GM12875 (cell line): ENCODE measurements at regions not wholly inside any gene's neighbourhood (a gene's known extent, or its start where the extent isn't known, plus 50 kb on each side); places are given as distances from the start of the nearest gene placed in this dataset.

Source experiments
- H3K4me3 ChIP-seq: one replicate; pipeline ENCODE4 v1.5.1; 2011; ENCODE audit warnings: low read depth, low read length, control low read depth
- TF ChIP-seq, protein P1 (sequence below): IDR thresholded peaks from 2 replicates; pipeline ENCODE4 v1.5.1; 2011; ENCODE audit warnings: low read depth, mild to moderate bottlenecking, control low read depth, inconsistent platforms, low read length, moderate library complexity, borderline replicate concordance; ENCODE audit not compliant: insufficient read depth

- no peak overlapping the region for H3K4me3 ChIP-seq
- TF ChIP-seq, protein P1, sequence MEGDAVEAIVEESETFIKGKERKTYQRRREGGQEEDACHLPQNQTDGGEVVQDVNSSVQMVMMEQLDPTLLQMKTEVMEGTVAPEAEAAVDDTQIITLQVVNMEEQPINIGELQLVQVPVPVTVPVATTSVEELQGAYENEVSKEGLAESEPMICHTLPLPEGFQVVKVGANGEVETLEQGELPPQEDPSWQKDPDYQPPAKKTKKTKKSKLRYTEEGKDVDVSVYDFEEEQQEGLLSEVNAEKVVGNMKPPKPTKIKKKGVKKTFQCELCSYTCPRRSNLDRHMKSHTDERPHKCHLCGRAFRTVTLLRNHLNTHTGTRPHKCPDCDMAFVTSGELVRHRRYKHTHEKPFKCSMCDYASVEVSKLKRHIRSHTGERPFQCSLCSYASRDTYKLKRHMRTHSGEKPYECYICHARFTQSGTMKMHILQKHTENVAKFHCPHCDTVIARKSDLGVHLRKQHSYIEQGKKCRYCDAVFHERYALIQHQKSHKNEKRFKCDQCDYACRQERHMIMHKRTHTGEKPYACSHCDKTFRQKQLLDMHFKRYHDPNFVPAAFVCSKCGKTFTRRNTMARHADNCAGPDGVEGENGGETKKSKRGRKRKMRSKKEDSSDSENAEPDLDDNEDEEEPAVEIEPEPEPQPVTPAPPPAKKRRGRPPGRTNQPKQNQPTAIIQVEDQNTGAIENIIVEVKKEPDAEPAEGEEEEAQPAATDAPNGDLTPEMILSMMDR = peak; percentile 86
Observed at GRCh38 chr2:64330281-64331113, 123.5 kb upstream of the LGALSL start.

DNA sequence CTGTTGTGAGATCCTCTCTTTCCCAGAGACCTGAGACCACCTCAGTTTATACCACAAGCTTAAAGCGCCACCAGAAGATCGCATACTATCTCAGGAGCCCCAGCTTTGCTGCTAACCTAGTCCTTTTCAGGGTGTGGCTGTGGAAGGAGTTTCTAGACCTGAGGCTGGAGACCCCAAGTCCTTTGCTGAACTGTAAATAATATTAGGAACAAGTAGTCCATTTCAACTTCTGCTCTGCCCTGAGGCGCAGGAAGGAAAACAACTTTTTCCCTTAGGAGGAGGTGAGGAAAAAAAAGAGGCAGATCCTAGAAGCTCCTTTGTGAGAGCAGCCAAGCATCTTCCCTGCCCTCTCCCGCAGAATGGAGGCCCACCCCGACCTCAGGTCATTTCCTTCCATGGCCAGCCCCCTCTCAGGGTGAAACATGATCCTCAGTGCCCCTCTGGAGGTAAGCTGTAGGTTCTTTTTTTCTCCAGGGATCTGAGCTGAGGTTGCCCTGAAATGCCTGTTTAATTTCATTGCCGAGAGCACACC is 122.8 kb upstream of the LGALSL start:
- TF ChIP-seq, protein P1 = no peak

DNA sequence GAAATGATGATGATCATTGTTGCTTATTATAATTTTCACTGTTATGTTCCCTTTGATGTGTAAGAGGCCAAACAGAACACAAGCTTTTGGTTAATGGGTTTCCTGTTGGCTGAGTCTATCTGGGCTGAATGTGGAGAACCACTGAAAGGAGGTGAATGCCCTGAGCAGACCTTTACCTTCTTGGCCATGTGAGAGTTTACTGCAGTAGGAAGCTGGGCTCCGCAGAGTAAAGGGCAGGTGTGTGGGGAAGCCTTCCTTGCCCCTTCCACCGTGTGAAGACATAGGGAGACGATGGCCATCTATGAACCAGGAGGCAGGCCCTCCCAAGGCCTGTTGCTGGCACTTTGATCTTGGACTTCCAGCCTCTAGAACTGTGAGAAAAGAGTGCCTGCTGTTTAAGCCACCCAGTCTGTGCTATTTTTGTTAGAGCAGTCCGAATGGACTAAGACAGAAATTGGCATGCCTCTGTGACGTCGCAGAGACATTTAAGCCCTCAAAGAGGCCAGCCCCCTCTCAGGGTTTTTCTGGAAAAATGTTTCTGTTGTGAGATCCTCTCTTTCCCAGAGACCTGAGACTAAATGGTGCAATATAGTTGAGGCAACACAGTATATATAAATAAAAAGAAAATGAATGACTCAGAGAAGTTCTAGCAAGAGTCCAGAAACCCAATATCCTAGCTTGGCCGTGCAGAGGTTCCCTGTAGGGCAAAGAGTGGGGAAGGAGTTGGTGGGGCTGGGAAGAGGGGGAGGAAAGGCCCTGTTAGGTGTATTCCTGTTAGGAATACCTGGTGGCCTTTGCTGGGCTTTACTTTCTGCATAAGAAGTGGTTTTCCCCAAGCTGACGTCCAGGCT is 121.9 kb upstream of the LGALSL start:
- TF ChIP-seq, protein P1 = no peak
- no peak overlapping the region for H3K4me3 ChIP-seq

More for the DNA sequence above, 122.8 kb upstream of the LGALSL start:
- H3K4me3 ChIP-seq = no peak overlapping the region

DNA sequence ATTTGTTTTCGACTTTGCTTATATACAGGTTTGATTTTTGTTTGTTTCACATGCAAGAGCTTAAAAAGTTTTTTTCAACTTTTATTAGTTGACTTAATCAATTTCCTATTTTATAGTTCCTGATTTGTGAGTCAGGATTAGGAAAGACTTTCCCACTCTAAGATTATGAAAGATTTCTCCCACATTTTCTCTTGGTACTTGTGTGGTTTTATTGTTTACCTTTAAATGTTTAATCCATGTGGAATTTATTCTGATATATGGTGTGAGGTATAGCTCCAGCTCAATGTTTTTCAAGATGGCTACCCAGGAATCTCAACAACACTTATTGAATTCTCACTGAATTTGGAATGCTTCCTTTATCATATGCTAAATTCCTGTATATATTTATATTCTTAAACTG is 117.8 kb upstream of the LGALSL start:
- TF ChIP-seq, protein P1 = no peak
- H3K4me3 ChIP-seq = no peak overlapping the region

DNA sequence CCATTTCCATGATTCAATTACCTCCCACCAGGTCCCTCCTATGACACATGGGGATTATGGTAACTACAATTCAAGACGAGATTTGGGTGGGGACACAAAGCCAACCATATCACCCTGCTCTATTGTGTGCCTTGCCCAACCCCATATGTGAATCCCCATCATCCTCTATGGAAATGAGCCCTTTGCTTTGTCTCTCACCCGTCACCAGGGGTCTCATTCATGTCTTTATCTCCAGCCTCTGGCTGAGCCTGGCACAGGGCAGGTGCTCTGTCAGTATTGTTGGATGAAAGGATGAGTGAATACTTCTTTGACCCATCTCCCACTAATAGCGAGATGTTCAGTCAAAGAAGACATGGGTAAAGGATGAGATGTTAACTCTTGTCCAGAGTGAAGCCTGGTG is 116.6 kb upstream of the LGALSL start:
- TF ChIP-seq, protein P1 = no peak
- H3K4me3 ChIP-seq = no peak overlapping the region

GRCh38 chr2:64338108-64338507 is 115.9 kb upstream of the LGALSL start:
- no peak overlapping the region for H3K4me3 ChIP-seq
- TF ChIP-seq, protein P1 = no peak
